ENCODE measurements at regions not wholly inside any gene's neighbourhood (a gene's known extent, or its start where the extent isn't known, plus 50 kb on each side); places are given as distances from the start of the nearest gene placed in this dataset.
"Not testable (repeated sequence)": the region's sequence is repeated elsewhere in the genome, so short reads cannot be mapped to it uniquely, and the experiment has no call there.

- DNase-seq: not testable (repeated sequence)
Observed at GRCh38 chr11:3437441-3437840, 58.5 kb upstream of the ZNF195 start.

GRCh38 chr11:3434976-3435375 lies 56.0 kb upstream of the ZNF195 start:
- no peak for DNase-seq

GRCh38 chr11:3429191-3429590 lies 50.2 kb upstream of the ZNF195 start:
- DNase-seq: not testable (repeated sequence)
